Kidney (tissue), 13 donors: ENCODE measurements at regions not wholly inside any gene's neighbourhood (a gene's known extent, or its start where the extent isn't known, plus 50 kb on each side); places are given as distances from the start of the nearest gene placed in this dataset.

ENCODE experiments used
- DNase-seq, 5 donors: peaks; one replicate each; pipeline ENCODE4 v3.0.0-alpha.2; 2013 to 2020
- FAIRE-seq: peaks from 2 replicates; lab custom pipeline; 2012; peaks lifted over from hg19 to GRCh38; lab: Jason Lieb, UNC
- H3K27ac ChIP-seq, 2 donors: one replicate each; pipeline ENCODE4 v1.7.0; 2013; ENCODE audit warnings: low read depth in 2 of 2, low read length in 2 of 2, inconsistent platforms in 1 of 2
- H3K27me3 ChIP-seq: one replicate; pipeline ENCODE4 v1.7.1; 2013; ENCODE audit warnings: low read length, inconsistent platforms; ENCODE audit not compliant: control insufficient read depth, insufficient read depth
- H3K36me3 ChIP-seq, 3 donors: one replicate each; pipeline versions ENCODE4 v1.7.0 to v1.7.1; 2013; ENCODE audit warnings: low read length in 3 of 3, control low read depth in 1 of 3, inconsistent platforms in 1 of 3; ENCODE audit not compliant: insufficient read depth in 3 of 3, control insufficient read depth in 2 of 3
- H3K4me1 ChIP-seq, 3 donors: one replicate each; pipeline versions ENCODE4 v1.7.0 to v1.7.1; 2013; ENCODE audit warnings: low read length in 3 of 3, inconsistent platforms in 1 of 3, low read depth in 1 of 3; ENCODE audit not compliant: control insufficient read depth in 2 of 3, insufficient read depth in 2 of 3
- H3K4me3 ChIP-seq, 3 donors: one replicate each; pipeline versions ENCODE4 v1.7.0 to v1.8.1; 2013; ENCODE audit warnings: low read length in 3 of 3, control low read depth in 1 of 3, inconsistent platforms in 1 of 3
- H3K9ac ChIP-seq, 3 donors: one replicate each; pipeline versions ENCODE4 v1.7.0 to v1.7.1; 2013; ENCODE audit warnings: low read length in 3 of 3, control low read depth in 1 of 3, inconsistent platforms in 1 of 3
- H3K9me3 ChIP-seq, 3 donors: one replicate each; pipeline versions ENCODE4 v1.7.0 to v1.7.1; 2013; ENCODE audit warnings: low read length in 3 of 3, control low read depth in 1 of 3, inconsistent platforms in 1 of 3; ENCODE audit not compliant: control insufficient read depth in 2 of 3, insufficient read depth in 1 of 3
- intact Hi-C: fragments of 100-400 bp; cut with DNase I; formaldehyde crosslinking; loops from one replicate; pipeline ENCODE4 v1.11.1; 2022
- TF ChIP-seq, protein P1 (sequence below): IDR thresholded peaks from 3 replicates; pipeline ENCODE4 v1.5.1; 2012; ENCODE audit warnings: mild to moderate bottlenecking, moderate library complexity, borderline replicate concordance; ENCODE audit not compliant: insufficient read depth; ENCODE audit errors: extremely low read depth
- donor health status: control.
- donor health status: control.
- donor health status: control.
- donor health status: control.
- donor health status: control.
- donor health status: DM: yes; HTN: yes; CAD: no.
- donor health status: Normal renal cell carcinoma (clear cell type).

DNA sequence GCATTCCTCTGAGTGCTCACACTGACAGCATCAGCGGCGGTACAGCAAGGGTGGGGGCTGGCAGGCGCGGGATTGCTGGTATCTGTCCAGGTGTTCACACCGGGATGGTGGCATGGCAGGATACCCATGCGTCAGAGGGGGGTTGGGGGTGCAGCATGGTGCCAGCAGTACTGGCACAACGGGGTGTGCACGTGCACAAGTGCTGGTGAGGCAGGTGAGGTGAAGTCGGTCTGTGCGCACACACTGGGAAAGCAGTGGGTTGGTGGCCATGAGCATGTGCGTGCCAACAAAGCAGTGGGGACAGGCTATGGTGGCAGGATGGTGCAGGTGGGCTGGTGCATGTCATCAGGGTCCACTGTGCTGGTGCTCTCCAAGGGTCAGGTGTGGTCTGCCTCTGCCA, 819.6 kb upstream of the EDIL3 start:
- DNase-seq (no peak), FAIRE-seq (no peak)
- Histone ChIP-seq H3K27me3 (no peaks in the 10 kb centered on the region), H3K27ac (no peak overlapping the region), H3K9me3 (no peaks in the 10 kb centered on the region), H3K4me1 (no peaks in the 10 kb centered on the region), H3K36me3 (no peaks in the 10 kb centered on the region), H3K9ac (no peak overlapping the region), H3K4me3 (no peak overlapping the region)
- TF ChIP-seq, protein P1, sequence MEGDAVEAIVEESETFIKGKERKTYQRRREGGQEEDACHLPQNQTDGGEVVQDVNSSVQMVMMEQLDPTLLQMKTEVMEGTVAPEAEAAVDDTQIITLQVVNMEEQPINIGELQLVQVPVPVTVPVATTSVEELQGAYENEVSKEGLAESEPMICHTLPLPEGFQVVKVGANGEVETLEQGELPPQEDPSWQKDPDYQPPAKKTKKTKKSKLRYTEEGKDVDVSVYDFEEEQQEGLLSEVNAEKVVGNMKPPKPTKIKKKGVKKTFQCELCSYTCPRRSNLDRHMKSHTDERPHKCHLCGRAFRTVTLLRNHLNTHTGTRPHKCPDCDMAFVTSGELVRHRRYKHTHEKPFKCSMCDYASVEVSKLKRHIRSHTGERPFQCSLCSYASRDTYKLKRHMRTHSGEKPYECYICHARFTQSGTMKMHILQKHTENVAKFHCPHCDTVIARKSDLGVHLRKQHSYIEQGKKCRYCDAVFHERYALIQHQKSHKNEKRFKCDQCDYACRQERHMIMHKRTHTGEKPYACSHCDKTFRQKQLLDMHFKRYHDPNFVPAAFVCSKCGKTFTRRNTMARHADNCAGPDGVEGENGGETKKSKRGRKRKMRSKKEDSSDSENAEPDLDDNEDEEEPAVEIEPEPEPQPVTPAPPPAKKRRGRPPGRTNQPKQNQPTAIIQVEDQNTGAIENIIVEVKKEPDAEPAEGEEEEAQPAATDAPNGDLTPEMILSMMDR: no peak
- intact Hi-C loops: no loop called here

DNA sequence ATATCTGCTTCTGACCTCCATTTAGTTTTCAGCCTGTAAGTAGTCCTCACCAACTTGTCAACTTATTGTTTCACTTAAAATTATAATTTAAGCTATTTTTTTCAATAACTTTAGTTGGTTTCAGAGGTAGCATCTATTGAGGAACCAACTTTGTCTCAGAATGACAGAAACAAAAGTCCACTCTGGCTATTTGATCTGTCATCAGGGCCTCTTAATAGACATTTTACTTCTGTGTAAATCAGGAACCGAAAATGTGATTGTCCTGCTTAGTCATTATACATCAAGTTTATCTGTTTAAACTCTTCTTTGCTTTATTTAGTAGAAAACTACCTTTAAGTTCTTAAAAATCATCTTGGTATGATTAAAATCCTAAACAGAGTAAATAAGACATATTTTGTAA, 820.8 kb upstream of the EDIL3 start:
- Histone ChIP-seq H3K4me1 (no peaks in the 10 kb centered on the region), H3K9ac (no peak overlapping the region), H3K27ac (no peak overlapping the region), H3K9me3 (no peaks in the 10 kb centered on the region), H3K36me3 (no peaks in the 10 kb centered on the region), H3K27me3 (no peaks in the 10 kb centered on the region), H3K4me3 (no peak overlapping the region)
- intact Hi-C loops: no loop called here
- FAIRE-seq (no peak), DNase-seq (no peak)
- TF ChIP-seq, protein P1: no peak

DNA sequence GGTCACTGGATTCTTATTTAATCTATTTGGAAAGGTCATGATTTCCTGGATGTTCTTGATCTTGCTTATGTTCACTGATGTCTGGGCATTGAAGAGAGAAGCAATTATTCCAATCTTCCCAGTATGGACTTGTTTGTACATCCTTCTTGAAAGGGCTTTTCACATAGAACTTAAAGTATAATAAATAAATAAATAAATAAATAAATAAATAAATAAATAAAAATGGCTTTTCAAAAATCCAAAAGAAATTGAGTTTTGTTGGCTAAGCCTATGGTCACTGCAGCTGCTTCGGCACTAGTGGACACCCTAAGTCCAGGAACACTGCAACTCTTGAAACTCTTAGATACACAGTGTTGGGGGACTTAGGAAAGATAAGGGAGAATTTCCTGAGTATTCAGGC, 840.7 kb upstream of the EDIL3 start:
- Histone ChIP-seq H3K27ac (no peak overlapping the region), H3K9ac (no peak overlapping the region), H3K4me1 (no peaks in the 10 kb centered on the region), H3K4me3 (no peak overlapping the region), H3K27me3 (no peaks in the 10 kb centered on the region), H3K36me3 (no peaks in the 10 kb centered on the region), H3K9me3 (no peaks in the 10 kb centered on the region)
- intact Hi-C loops: no loop called here
- no peak for FAIRE-seq
- no peak for DNase-seq
- TF ChIP-seq, protein P1: no peak

DNA sequence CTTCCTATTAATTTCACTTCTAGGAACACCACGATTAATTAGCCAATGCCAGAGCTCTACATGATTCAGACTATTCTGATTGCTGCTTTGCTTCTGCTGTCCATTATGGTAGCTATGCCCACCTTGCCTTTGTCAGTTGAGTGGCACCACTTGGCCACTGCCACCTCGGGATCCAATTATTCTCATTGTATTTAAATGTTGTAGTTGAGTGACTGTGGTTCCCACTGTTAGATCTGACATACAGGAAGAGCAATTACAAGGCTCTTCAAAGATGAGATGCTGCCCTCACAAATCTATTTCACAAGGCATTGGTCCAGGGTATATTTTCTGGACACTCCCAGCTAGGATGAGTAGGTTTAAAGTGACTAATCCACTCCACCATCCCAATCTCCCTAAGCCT, 864.5 kb upstream of the EDIL3 start:
- Histone ChIP-seq H3K27ac (no peak overlapping the region), H3K27me3 (no peaks in the 10 kb centered on the region), H3K4me3 (no peak overlapping the region), H3K36me3 (no peaks in the 10 kb centered on the region), H3K9ac (no peak overlapping the region), H3K4me1 (no peaks in the 10 kb centered on the region), H3K9me3 (peaks cover 0 to 17% (median 0%) of the 10 kb centered on the region in 3 donors)
- FAIRE-seq (no peak), DNase-seq (no peak)
- intact Hi-C loops: no loop called here
- TF ChIP-seq, protein P1: no peak
